ENCODE measurements at regions not wholly inside any gene's neighbourhood (a gene's known extent, or its start where the extent isn't known, plus 50 kb on each side); places are given as distances from the start of the nearest gene placed in this dataset.

DNA sequence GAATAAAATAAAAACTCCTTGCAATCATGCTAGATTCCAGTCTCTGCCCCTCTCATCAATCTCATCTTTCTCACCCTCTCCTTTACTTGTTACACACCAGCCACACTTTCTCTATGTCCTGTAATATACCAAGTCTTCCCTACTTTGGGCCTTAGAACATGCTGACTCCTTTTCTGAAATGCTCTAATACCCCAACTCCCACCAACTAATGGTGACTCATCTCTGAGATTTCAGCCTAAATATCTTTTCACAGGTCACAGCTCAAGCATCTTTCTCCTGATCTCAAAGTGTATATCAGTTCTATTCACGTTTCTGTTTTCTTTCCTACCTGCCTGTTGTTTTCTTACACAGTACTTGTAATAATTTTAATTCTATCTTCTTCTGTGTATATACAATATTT lies 378.9 kb upstream of the PRICKLE1 start:
- H3K27ac ChIP-seq: no peak overlapping the region
- TF ChIP-seq, protein P1, sequence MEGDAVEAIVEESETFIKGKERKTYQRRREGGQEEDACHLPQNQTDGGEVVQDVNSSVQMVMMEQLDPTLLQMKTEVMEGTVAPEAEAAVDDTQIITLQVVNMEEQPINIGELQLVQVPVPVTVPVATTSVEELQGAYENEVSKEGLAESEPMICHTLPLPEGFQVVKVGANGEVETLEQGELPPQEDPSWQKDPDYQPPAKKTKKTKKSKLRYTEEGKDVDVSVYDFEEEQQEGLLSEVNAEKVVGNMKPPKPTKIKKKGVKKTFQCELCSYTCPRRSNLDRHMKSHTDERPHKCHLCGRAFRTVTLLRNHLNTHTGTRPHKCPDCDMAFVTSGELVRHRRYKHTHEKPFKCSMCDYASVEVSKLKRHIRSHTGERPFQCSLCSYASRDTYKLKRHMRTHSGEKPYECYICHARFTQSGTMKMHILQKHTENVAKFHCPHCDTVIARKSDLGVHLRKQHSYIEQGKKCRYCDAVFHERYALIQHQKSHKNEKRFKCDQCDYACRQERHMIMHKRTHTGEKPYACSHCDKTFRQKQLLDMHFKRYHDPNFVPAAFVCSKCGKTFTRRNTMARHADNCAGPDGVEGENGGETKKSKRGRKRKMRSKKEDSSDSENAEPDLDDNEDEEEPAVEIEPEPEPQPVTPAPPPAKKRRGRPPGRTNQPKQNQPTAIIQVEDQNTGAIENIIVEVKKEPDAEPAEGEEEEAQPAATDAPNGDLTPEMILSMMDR (conservative IDR thresholded peaks at IDR 0.05): no peak

- TF ChIP-seq, protein P1 (conservative IDR thresholded peaks at IDR 0.05): no peak
- no peak overlapping the region for H3K27ac ChIP-seq
Observed at GRCh38 chr12:42967850-42968249, 378.3 kb upstream of the PRICKLE1 start.

DNA sequence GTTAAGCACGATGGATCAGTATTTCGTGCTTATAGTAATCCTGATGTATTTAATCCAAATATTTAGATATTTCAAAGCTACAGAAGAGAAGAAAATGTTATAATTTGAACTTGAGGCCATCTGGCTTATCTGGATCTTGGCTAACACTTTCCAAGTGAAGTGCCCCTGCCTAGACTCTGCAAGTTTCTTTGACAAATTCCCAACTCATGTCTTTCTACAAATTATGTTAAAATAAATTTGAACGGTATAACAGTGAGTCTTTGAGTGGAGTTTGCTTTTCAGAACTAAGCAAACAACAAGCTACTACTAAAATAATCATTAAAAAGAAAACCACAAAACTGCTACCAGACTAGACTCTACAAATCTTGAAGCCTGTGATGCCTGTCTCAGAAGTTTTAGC lies 374.4 kb upstream of the PRICKLE1 start:
- TF ChIP-seq, protein P1 (conservative IDR thresholded peaks at IDR 0.05): no peak

GRCh38 chr12:42962384-42962783 lies 372.8 kb upstream of the PRICKLE1 start:
- no peak overlapping the region for H3K27ac ChIP-seq
- TF ChIP-seq, protein P1 (conservative IDR thresholded peaks at IDR 0.05): no peak

More for the DNA sequence above, 374.4 kb upstream of the PRICKLE1 start:
- H3K27ac ChIP-seq: no peak overlapping the region

GRCh38 chr12:42961395-42961794 lies 371.8 kb upstream of the PRICKLE1 start:
- H3K27ac ChIP-seq: no peak overlapping the region
- TF ChIP-seq, protein P1 (conservative IDR thresholded peaks at IDR 0.05): no peak

- TF ChIP-seq, protein P1 (conservative IDR thresholded peaks at IDR 0.05): no peak
- H3K27ac ChIP-seq: peak overlapping the region; percentile 6; the same call in 1 of the 2 replicates
Observed at GRCh38 chr12:42960087-42960527, 370.6 kb upstream of the PRICKLE1 start.

GRCh38 chr12:42958291-42958674 lies 368.7 kb upstream of the PRICKLE1 start:
- peak overlapping the region; percentile 14 for H3K27ac ChIP-seq
- TF ChIP-seq, protein P1 (conservative IDR thresholded peaks at IDR 0.05): no peak
